Neural crest cell (in vitro differentiated cells): ENCODE measurements at regions not wholly inside any gene's neighbourhood (a gene's known extent, or its start where the extent isn't known, plus 50 kb on each side); places are given as distances from the start of the nearest gene placed in this dataset.

Source experiments
- DNase-seq: peaks from one replicate; pipeline ENCODE4 v3.0.0; 2021; ENCODE audit warnings: low read depth, mixed read lengths, low spot score
- H3K27ac Mint-ChIP-seq: one replicate; pipeline ENCODE4 v1.8.0; 2021; ENCODE audit warnings: mild to moderate bottlenecking, mixed read lengths; ENCODE audit not compliant: unreplicated experiment
- H3K27me3 Mint-ChIP-seq: 2 replicates; pipeline ENCODE4 v1.8.0; 2021; ENCODE audit warnings: low read depth, mild to moderate bottlenecking, mixed read lengths
- H3K36me3 Mint-ChIP-seq: 2 replicates; pipeline ENCODE4 v1.8.0; 2021; ENCODE audit warnings: low read depth, mild to moderate bottlenecking, mixed read lengths
- H3K4me1 Mint-ChIP-seq: 2 replicates; pipeline ENCODE4 v1.8.0; 2021; ENCODE audit warnings: mixed read lengths
- H3K4me3 Mint-ChIP-seq: one replicate; pipeline ENCODE4 v1.8.0; 2021; ENCODE audit warnings: mild to moderate bottlenecking, mixed read lengths
- H3K9me3 Mint-ChIP-seq: 2 replicates; pipeline ENCODE4 v1.8.0; 2021; ENCODE audit warnings: mixed read lengths
- CTCF ChIP-seq: fragments of 200-600 bp; sonication (generic); conservative IDR thresholded peaks from 2 replicates; pipeline ENCODE4 v1.5.0; 2021; ENCODE audit warnings: antibody characterized with exemption, mild to moderate bottlenecking

- TF ChIP-seq CTCF, result no peak
- no peak overlapping the region for H3K27ac Mint-ChIP-seq
- H3K27me3 Mint-ChIP-seq, result peaks cover 2% of the 10 kb centered on the region
- peaks cover 8% of the 10 kb centered on the region for H3K4me1 Mint-ChIP-seq
- no peak for DNase-seq
- no peak overlapping the region for H3K4me3 Mint-ChIP-seq
- H3K36me3 Mint-ChIP-seq, result no peaks in the 10 kb centered on the region
- H3K9me3 Mint-ChIP-seq, result peaks cover 12% of the 10 kb centered on the region
Observed at GRCh38 chr10:44301781-44302355, 83.0 kb downstream of the CXCL12 start.

- Mint-ChIP-seq H3K4me3 (no peak overlapping the region), H3K27me3 (peaks cover 2% of the 10 kb centered on the region), H3K9me3 (peaks cover 12% of the 10 kb centered on the region), H3K27ac (no peak overlapping the region), H3K4me1 (peaks cover 8% of the 10 kb centered on the region), H3K36me3 (no peaks in the 10 kb centered on the region)
- no peak for TF ChIP-seq CTCF
- no peak for DNase-seq
Observed at GRCh38 chr10:44300666-44301649, 83.9 kb downstream of the CXCL12 start.

- TF ChIP-seq CTCF, result no peak
- peaks cover 3% of the 10 kb centered on the region for H3K9me3 Mint-ChIP-seq
- no peak for DNase-seq
- H3K27ac Mint-ChIP-seq, result no peak overlapping the region
- peaks cover 2% of the 10 kb centered on the region for H3K27me3 Mint-ChIP-seq
- peaks cover 8% of the 10 kb centered on the region for H3K4me1 Mint-ChIP-seq
- no peak overlapping the region for H3K4me3 Mint-ChIP-seq
- H3K36me3 Mint-ChIP-seq, result no peaks in the 10 kb centered on the region
Observed at GRCh38 chr10:44298713-44299112, 86.2 kb downstream of the CXCL12 start.

- H3K36me3 Mint-ChIP-seq, result no peaks in the 10 kb centered on the region
- H3K4me1 Mint-ChIP-seq, result peaks cover 8% of the 10 kb centered on the region
- H3K27me3 Mint-ChIP-seq, result peaks cover 2% of the 10 kb centered on the region
- H3K4me3 Mint-ChIP-seq, result no peak overlapping the region
- TF ChIP-seq CTCF, result no peak
- no peak overlapping the region for H3K27ac Mint-ChIP-seq
- no peak for DNase-seq
- peaks cover 3% of the 10 kb centered on the region for H3K9me3 Mint-ChIP-seq
Observed at GRCh38 chr10:44297963-44298362, 86.9 kb downstream of the CXCL12 start.

GRCh38 chr10:44295644-44296241 lies 89.2 kb downstream of the CXCL12 start:
- no peak for DNase-seq
- no peaks in the 10 kb centered on the region for H3K9me3 Mint-ChIP-seq
- no peaks in the 10 kb centered on the region for H3K36me3 Mint-ChIP-seq
- TF ChIP-seq CTCF, result no peak
- H3K4me1 Mint-ChIP-seq, result peaks cover 4% of the 10 kb centered on the region
- no peak overlapping the region for H3K27ac Mint-ChIP-seq
- H3K27me3 Mint-ChIP-seq, result peaks cover 2% of the 10 kb centered on the region
- no peak overlapping the region for H3K4me3 Mint-ChIP-seq
